ENCODE measurements at regions not wholly inside any gene's neighbourhood (a gene's known extent, or its start where the extent isn't known, plus 50 kb on each side); places are given as distances from the start of the nearest gene placed in this dataset.

DNA sequence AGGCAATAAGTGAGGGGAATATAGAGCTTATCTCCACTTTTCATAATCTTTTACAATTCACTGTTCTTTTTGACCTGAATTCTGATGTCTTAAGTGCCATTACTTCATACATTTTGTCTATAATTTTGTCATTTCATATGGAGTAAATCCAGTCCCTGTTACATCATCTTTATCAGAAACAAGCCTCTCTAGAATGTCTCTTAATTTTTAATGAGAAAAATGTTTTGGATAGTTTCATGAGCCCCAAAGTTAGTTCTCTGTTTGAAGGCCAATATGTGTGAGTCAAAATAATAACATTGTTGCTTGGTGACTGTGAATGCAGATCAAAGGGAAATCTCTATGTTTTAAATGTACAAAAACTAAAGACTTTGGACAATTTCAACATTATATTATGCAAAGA lies 329.6 kb upstream of the ARRDC3 start:
- no peak for TF ChIP-seq CTCF (IDR thresholded peaks at IDR 0.05)
- no peak for TF ChIP-seq ZNF317 (CRISPR knock-in tag; IDR thresholded peaks at IDR 0.05; ENCODE audit: borderline replicate concordance, low read depth)
- no peak for TF ChIP-seq NR3C1 (CRISPR knock-in tag; conservative IDR thresholded peaks at IDR 0.05; ENCODE audit: low read depth)
